HL-60 (cell line): ENCODE measurements at regions not wholly inside any gene's neighbourhood (a gene's known extent, or its start where the extent isn't known, plus 50 kb on each side); places are given as distances from the start of the nearest gene placed in this dataset.

Experiments used
- CTCF ChIP-seq: IDR thresholded peaks from one replicate; pipeline ENCODE4 v1.5.1; 2011; ENCODE audit warnings: low read length, control low read depth, inconsistent platforms; ENCODE audit not compliant: insufficient read depth
- GABPA ChIP-seq: IDR thresholded peaks from 2 replicates; pipeline ENCODE4 v1.6.1; 2012; ENCODE audit warnings: low read depth
- POLR2AphosphoS5 ChIP-seq: IDR thresholded peaks from 2 replicates; pipeline ENCODE4 v1.6.1; 2012; ENCODE audit warnings: low read depth
- REST ChIP-seq: IDR thresholded peaks from 2 replicates; pipeline ENCODE4 v1.6.1; 2012; ENCODE audit warnings: low read depth; ENCODE audit not compliant: insufficient replicate concordance
- SPI1 ChIP-seq: IDR thresholded peaks from 2 replicates; pipeline ENCODE4 v1.6.1; 2012; ENCODE audit warnings: low read depth, mild to moderate bottlenecking, borderline replicate concordance

- no peak for TF ChIP-seq GABPA
- no peak for TF ChIP-seq REST
- no peak for TF ChIP-seq CTCF
- TF ChIP-seq POLR2AphosphoS5: no peak
- TF ChIP-seq SPI1: no peak
Observed at GRCh38 chr2:236872981-236873380, 212.7 kb upstream of the COPS8 start.
